ENCODE measurements at regions not wholly inside any gene's neighbourhood (a gene's known extent, or its start where the extent isn't known, plus 50 kb on each side); places are given as distances from the start of the nearest gene placed in this dataset.

GRCh38 chr21:40901691-40902090 lies 54.7 kb upstream of the DSCAM start:
- no peak overlapping the region for H3K4me3 ChIP-seq
- H3K27ac ChIP-seq, result no peak overlapping the region
- DNase-seq (ENCODE audit: low spot score), result no peak
- no peak for TF ChIP-seq CTCF (IDR thresholded peaks at IDR 0.05)

- no peak overlapping the region for H3K27ac ChIP-seq
- H3K4me3 ChIP-seq, result no peak overlapping the region
- no peak for TF ChIP-seq CTCF (IDR thresholded peaks at IDR 0.05)
- DNase-seq (ENCODE audit: low spot score), result no peak
These were observed 55.3 kb upstream of the DSCAM start for GRCh38 chr21:40902299-40902698.

- no peak for DNase-seq (ENCODE audit: low spot score)
- Histone ChIP-seq H3K4me3 (no peak overlapping the region), H3K27ac (no peak overlapping the region)
- TF ChIP-seq CTCF (IDR thresholded peaks at IDR 0.05), result no peak
These were observed 56.0 kb upstream of the DSCAM start for GRCh38 chr21:40902993-40903392.

GRCh38 chr21:40905251-40905650 lies 58.3 kb upstream of the DSCAM start:
- DNase-seq (ENCODE audit: low spot score), result no peak
- Histone ChIP-seq H3K27ac (no peak overlapping the region), H3K4me3 (no peak overlapping the region)
- no peak for TF ChIP-seq CTCF (IDR thresholded peaks at IDR 0.05)

- Histone ChIP-seq H3K27ac (no peak overlapping the region), H3K4me3 (no peak overlapping the region)
- DNase-seq (ENCODE audit: low spot score), result no peak
- TF ChIP-seq CTCF (IDR thresholded peaks at IDR 0.05), result no peak
These were observed 65.4 kb upstream of the DSCAM start for GRCh38 chr21:40912375-40912774.

- DNase-seq (ENCODE audit: low spot score), result no peak
- no peak overlapping the region for H3K4me3 ChIP-seq
- H3K27ac ChIP-seq, result no peak overlapping the region
- no peak for TF ChIP-seq CTCF (IDR thresholded peaks at IDR 0.05)
These were observed 68.2 kb upstream of the DSCAM start for GRCh38 chr21:40915114-40915513.

- TF ChIP-seq CTCF (IDR thresholded peaks at IDR 0.05), result no peak
- no peak overlapping the region for H3K27ac ChIP-seq
- H3K4me3 ChIP-seq, result no peak overlapping the region
- DNase-seq (ENCODE audit: low spot score), result no peak
These were observed 76.4 kb upstream of the DSCAM start for GRCh38 chr21:40923407-40923806.
